HG02610 (cell line): ENCODE measurements at regions not wholly inside any gene's neighbourhood (a gene's known extent, or its start where the extent isn't known, plus 50 kb on each side); places are given as distances from the start of the nearest gene placed in this dataset.
A peak's percentile ranks its signal among the peaks of the same experiment; 100 is the strongest.
"Not testable (repeated sequence)": the region's sequence is repeated elsewhere in the genome, so short reads cannot be mapped to it uniquely, and the experiment has no call there.

Experiments
- ATAC-seq: cut with Tn5 transposase; IDR thresholded peaks from one replicate; pipeline ENCODE4 v1.9.1; 2021; ENCODE audit warnings: mild to moderate bottlenecking, moderate library complexity; ENCODE audit not compliant: unreplicated experiment

DNA sequence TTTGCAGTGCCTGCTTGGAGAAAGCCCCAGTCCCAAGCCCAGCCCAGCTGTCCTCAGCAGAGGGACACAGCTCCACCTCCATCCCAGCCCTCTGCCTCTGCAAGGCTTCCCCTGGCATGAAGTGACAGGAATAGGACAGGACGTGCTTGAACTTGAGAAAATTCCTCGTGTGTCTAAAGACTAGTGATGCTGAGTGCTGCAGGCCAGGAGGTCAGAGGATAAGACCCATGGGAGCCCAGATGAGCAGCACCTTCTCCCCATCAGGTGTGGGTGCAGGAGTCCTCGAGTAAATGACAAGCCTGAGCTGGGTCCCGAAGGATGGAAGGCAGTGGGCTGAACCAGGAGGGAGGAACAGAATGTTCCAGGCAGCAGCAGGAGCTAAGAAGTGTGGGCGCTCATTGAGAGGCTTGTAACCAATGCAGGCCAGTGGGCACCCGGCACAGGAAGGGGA is 67.8 kb upstream of the UXS1 start:
- ATAC-seq = no peak

DNA sequence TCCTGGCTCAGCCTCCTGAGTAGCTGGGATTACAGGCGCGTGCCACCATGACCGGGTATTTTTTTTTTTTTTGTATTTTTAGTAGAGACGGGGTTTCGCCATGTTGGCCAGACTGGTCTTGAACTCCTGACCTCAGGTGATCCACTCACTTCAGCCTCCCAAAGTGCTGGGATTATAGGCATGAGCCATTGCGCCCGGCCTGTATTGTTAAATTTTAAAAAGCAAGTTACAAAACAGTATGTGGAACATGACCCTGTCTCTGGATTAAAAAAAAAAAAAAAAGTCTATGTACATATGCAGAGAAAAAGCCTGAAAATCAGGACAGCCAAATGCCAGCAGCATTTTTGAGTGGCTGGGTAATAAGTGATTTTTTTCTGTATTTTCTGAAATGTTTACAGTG is 64.8 kb upstream of the UXS1 start:
- ATAC-seq = not testable (repeated sequence)

DNA sequence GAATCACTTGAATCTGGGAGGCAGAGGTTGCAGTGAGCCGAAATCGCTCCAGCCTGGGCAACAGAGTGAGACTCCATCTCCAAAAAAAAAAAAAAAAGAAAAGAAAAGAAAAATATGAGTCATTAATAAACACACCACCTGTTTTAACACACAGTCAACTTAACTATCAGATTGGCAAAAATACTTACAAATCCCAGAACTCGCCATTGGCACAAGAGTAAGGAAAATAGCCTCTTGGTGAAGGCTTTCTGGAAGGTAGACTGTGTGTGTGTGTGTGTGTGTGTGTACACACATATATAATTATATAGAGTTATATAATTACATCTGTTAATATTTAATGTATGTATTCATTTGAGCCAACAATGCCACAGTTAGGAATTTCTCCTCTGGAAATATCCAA is 63.7 kb upstream of the UXS1 start:
- no peak for ATAC-seq

DNA sequence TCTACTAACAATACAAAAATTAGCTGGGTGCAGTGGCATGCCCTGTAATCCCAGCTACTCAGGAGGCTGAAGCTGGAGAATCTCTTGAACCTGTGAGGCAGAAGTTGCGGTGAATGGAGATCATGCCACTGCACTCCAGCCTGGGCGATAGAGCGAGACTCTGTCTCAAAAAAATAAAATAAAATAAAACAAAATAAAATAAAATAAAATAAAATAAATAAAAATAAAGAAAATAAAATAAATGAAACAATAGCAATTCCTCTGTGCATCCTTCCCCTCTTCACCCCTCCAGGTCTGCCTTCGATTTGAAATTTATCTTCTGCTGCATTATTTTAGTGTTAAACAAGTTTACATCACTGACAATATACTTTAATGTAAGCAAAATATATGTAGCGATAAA is 63.0 kb upstream of the UXS1 start:
- no peak for ATAC-seq

DNA sequence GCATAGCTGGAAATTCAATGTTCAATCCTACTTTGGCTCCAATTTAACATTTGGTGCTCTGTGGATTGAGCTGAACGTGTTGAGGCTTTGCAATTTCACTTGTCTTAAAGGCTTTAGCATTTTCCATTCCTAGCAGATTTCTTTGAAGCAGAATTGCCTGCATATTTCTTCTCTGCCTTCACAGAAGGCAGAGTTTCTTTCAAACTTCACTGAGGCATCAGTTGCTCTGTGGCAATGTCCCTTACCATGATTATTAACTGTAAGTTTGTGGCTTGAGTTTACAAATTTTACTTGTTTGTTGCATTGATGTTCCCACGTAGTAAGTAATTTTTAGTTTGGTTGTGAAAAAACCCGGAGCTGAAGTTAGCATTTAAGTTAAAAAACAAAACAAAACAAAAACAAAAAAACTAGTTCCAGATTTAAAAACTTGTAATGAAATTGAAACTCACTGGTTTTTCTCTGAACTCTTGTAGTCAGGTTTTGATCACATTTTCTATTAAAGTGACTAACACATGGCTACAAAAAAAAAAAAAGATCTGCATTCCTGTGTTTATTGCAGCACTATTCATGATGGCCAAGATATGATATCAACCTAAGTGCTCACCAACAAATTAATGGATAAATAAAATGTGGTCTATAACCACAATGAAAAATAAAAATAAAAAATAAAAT is 55.2 kb upstream of the UXS1 start:
- ATAC-seq = not testable (repeated sequence)

DNA sequence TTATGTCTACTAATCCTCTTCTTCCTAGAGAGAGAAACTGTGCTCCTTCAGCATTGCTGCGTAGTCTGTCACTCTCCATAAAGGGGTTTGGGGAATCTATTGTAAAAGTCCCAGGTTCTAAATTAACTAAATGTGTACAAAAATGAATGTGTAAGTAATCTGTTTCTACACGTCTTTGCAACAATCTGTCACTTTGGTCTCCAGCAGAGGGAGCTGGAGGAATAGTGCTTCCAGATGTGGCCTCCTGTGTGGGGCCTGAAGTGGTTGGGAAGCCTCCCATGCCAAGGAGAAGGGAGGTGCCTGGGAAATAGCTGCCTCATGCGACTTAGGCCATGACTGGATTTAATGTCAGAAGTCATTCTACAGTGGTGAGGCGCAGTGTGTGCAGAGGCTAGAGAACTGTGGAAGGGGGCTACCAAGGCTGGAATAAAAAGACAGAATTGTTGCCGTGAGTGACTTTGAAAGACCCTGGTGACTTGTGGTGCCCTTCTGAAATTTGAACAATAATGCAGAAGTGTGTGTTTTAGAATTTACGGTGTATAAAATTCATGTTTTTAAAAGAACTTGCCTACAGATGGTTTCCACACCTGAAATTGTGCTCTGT is 54.5 kb upstream of the UXS1 start:
- ATAC-seq = peak; percentile 75
